GM23248 (cell line): ENCODE measurements at regions not wholly inside any gene's neighbourhood (a gene's known extent, or its start where the extent isn't known, plus 50 kb on each side); places are given as distances from the start of the nearest gene placed in this dataset.

Source experiments
- EZH2 ChIP-seq: fragments of 200-600 bp; sonication (generic); IDR thresholded peaks from 2 replicates; pipeline ENCODE4 v1.6.1; 2018; ENCODE audit warnings: antibody characterized with exemption, mild to moderate bottlenecking; ENCODE audit not compliant: insufficient read depth, poor library complexity, severe bottlenecking
- EZH2phosphoT487 ChIP-seq: fragments of 200-600 bp; sonication (generic); IDR thresholded peaks from 2 replicates; pipeline ENCODE4 v1.6.1; 2018; ENCODE audit warnings: antibody characterized with exemption, moderate library complexity, mild to moderate bottlenecking, low read depth; ENCODE audit not compliant: insufficient read depth

GRCh38 chr4:12244973-12245372 is 816.3 kb upstream of the HS3ST1 start:
- no peak for TF ChIP-seq EZH2phosphoT487
- TF ChIP-seq EZH2, result no peak
